ENCODE measurements at regions not wholly inside any gene's neighbourhood (a gene's known extent, or its start where the extent isn't known, plus 50 kb on each side); places are given as distances from the start of the nearest gene placed in this dataset.
"Not testable (repeated sequence)": the region's sequence is repeated elsewhere in the genome, so short reads cannot be mapped to it uniquely, and the experiment has no call there.

GRCh38 chr16:47979164-47979520, 176.7 kb downstream of the ABCC12 start:
- Histone ChIP-seq H3K9me3 (no peaks in the 10 kb centered on the region), H3K27ac (no peak overlapping the region), H3K36me3 (no peaks in the 10 kb centered on the region), H3K4me1 (peaks cover 0 to 12% of the 10 kb centered on the region in 2 donors), H3K4me3 (no peak overlapping the region), H3K27me3 (no peaks in the 10 kb centered on the region)
- intact Hi-C loops (cut with DNase I; ENCODE audit: low total_unique reads) (no loop called here), in situ Hi-C loops (cut with MboI; ENCODE audit: low sequenced_read_pairs in 4 of 4) (no loop called here)
- ATAC-seq (no peak), DNase-seq (no peak)
- TF ChIP-seq, protein P1, sequence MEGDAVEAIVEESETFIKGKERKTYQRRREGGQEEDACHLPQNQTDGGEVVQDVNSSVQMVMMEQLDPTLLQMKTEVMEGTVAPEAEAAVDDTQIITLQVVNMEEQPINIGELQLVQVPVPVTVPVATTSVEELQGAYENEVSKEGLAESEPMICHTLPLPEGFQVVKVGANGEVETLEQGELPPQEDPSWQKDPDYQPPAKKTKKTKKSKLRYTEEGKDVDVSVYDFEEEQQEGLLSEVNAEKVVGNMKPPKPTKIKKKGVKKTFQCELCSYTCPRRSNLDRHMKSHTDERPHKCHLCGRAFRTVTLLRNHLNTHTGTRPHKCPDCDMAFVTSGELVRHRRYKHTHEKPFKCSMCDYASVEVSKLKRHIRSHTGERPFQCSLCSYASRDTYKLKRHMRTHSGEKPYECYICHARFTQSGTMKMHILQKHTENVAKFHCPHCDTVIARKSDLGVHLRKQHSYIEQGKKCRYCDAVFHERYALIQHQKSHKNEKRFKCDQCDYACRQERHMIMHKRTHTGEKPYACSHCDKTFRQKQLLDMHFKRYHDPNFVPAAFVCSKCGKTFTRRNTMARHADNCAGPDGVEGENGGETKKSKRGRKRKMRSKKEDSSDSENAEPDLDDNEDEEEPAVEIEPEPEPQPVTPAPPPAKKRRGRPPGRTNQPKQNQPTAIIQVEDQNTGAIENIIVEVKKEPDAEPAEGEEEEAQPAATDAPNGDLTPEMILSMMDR (IDR thresholded peaks at IDR 0.05 in 4 of 5, conservative IDR thresholded peaks at IDR 0.05 in 1 of 5) = no peak
- no peak for TF ChIP-seq POLR2A (IDR thresholded peaks at IDR 0.05)

- Histone ChIP-seq H3K4me1 (peaks cover 0 to 12% of the 10 kb centered on the region in 2 donors), H3K36me3 (no peaks in the 10 kb centered on the region), H3K27ac (no peak overlapping the region), H3K27me3 (no peaks in the 10 kb centered on the region), H3K4me3 (no peak overlapping the region), H3K9me3 (no peaks in the 10 kb centered on the region)
- TF ChIP-seq, protein P1 (IDR thresholded peaks at IDR 0.05 in 4 of 5, conservative IDR thresholded peaks at IDR 0.05 in 1 of 5) = no peak
- no peak for TF ChIP-seq POLR2A (IDR thresholded peaks at IDR 0.05)
- no peak for DNase-seq
- in situ Hi-C loops (cut with MboI; ENCODE audit: low sequenced_read_pairs in 4 of 4) = no loop called here
- no peak for ATAC-seq
- intact Hi-C loops (cut with DNase I; ENCODE audit: low total_unique reads) = no loop called here
Observed at GRCh38 chr16:47978491-47979163, 177.2 kb downstream of the ABCC12 start.

- no peak for TF ChIP-seq POLR2A (IDR thresholded peaks at IDR 0.05)
- TF ChIP-seq, protein P1 (IDR thresholded peaks at IDR 0.05 in 4 of 5, conservative IDR thresholded peaks at IDR 0.05 in 1 of 5) = no peak
- intact Hi-C loops (cut with DNase I; ENCODE audit: low total_unique reads) (no loop called here), in situ Hi-C loops (cut with MboI; ENCODE audit: low sequenced_read_pairs in 4 of 4) (no loop called here)
- Histone ChIP-seq H3K27me3 (no peaks in the 10 kb centered on the region), H3K36me3 (no peaks in the 10 kb centered on the region), H3K4me3 (no peak overlapping the region), H3K9me3 (no peaks in the 10 kb centered on the region), H3K27ac (no peak overlapping the region), H3K4me1 (peaks cover 0 to 12% of the 10 kb centered on the region in 2 donors)
- no peak for ATAC-seq
- DNase-seq = no peak
Observed at GRCh38 chr16:47977802-47978201, 178.0 kb downstream of the ABCC12 start.

DNA sequence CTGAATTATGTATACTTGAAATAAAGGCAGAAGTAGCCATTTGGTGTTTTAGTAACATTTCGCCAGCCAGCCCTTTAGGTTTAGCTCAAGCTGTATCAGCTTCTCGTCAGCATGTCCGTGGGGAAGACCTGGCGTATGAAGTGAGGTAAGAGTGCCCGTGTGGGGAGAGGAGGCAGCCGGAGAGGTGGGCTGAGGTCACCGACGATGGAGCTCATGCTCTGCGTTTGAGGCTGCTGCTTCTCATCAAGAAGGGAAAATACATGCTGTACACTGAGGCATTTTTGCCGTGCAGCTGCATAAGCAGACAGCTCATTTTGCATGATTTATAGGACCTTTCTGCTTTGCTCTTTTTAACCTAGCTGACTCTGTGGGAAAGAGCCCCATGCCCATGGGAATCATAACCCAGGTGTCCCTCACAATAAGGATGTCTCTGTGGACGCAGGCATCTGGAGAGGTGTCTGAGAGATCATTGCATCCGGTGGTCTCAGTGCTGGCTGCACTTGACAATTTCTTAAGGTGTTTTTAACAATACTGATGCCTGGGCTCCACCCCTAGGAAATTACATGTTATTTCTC, 179.1 kb downstream of the ABCC12 start:
- TF ChIP-seq POLR2A (IDR thresholded peaks at IDR 0.05) = no peak
- TF ChIP-seq, protein P1 (IDR thresholded peaks at IDR 0.05 in 4 of 5, conservative IDR thresholded peaks at IDR 0.05 in 1 of 5) = no peak
- DNase-seq = no peak
- no peak for ATAC-seq
- intact Hi-C loops (cut with DNase I; ENCODE audit: low total_unique reads) (no loop called here), in situ Hi-C loops (cut with MboI; ENCODE audit: low sequenced_read_pairs in 4 of 4) (no loop called here)
- no peak overlapping the region for H3K4me3 ChIP-seq
- peaks cover 0 to 12% of the 10 kb centered on the region in 2 donors for H3K4me1 ChIP-seq
- no peaks in the 10 kb centered on the region for H3K27me3 ChIP-seq
- no peaks in the 10 kb centered on the region for H3K36me3 ChIP-seq
- no peak overlapping the region for H3K27ac ChIP-seq
- H3K9me3 ChIP-seq = no peaks in the 10 kb centered on the region

DNA sequence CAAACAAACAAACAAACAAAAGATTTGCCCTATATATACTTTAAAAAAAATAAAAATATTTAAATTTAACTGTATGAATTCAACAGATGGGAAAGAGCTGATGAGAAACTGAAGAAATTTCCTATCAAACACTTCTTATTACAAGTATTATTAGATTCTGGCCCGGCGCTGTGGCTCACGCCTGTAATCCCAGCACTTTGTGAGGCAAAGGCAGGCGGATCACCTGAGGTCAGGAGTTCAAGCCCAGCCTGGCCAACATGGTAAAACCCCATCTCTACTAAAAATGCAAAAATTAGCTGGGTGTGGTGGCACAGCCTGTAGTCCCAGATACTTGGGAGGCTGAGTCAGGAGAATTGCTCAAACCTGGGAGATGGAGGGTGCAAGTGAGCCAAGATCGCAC, 180.8 kb downstream of the ABCC12 start:
- H3K9me3 ChIP-seq; ATAC-seq; DNase-seq; H3K4me3 ChIP-seq; H3K36me3 ChIP-seq; in situ Hi-C loops (cut with MboI; ENCODE audit: low sequenced_read_pairs in 4 of 4); intact Hi-C loops (cut with DNase I; ENCODE audit: low total_unique reads); H3K27ac ChIP-seq; H3K27me3 ChIP-seq; H3K4me1 ChIP-seq: not testable (repeated sequence)

All from gastrocnemius medialis (tissue), 4 donors.